SK-MEL-5 (cell line): ENCODE measurements at regions not wholly inside any gene's neighbourhood (a gene's known extent, or its start where the extent isn't known, plus 50 kb on each side); places are given as distances from the start of the nearest gene placed in this dataset.
"Not testable (repeated sequence)": the region's sequence is repeated elsewhere in the genome, so short reads cannot be mapped to it uniquely, and the experiment has no call there.

Source experiments
- DNase-seq: peaks from one replicate; pipeline ENCODE4 v3.0.0-alpha.2; 2016; ENCODE audit warnings: low read depth, low spot score
- in situ Hi-C: cut with HindIII; loops from 2 replicates; pipeline ENCODE4 v1.10.0; 2016; ENCODE audit warnings: low sequenced_read_pairs, high pct_unique_total_duplicates, low pct_unique_long_range_greater_than_20kb

GRCh38 chr2:128595763-128596395 lies 277.2 kb upstream of the HS6ST1 start:
- DNase-seq, result no peak
- in situ Hi-C loops, result no loop called here

- in situ Hi-C loops, result no loop called here
- no peak for DNase-seq
These were observed 277.9 kb upstream of the HS6ST1 start for GRCh38 chr2:128596396-128597120.

GRCh38 chr2:128597121-128597762 lies 278.6 kb upstream of the HS6ST1 start:
- DNase-seq, result no peak
- in situ Hi-C loops, result no loop called here

- DNase-seq, in situ Hi-C loops: not testable (repeated sequence)
These were observed 279.6 kb upstream of the HS6ST1 start for GRCh38 chr2:128598260-128598659.

GRCh38 chr2:128598862-128599441 lies 280.3 kb upstream of the HS6ST1 start:
- no peak for DNase-seq
- in situ Hi-C loops, result no loop called here

GRCh38 chr2:128599700-128600099 lies 281.0 kb upstream of the HS6ST1 start:
- in situ Hi-C loops, result no loop called here
- DNase-seq, result no peak

GRCh38 chr2:128600581-128601297 lies 282.1 kb upstream of the HS6ST1 start:
- no peak for DNase-seq
- in situ Hi-C loops, result no loop called here

GRCh38 chr2:128601298-128602037 lies 282.8 kb upstream of the HS6ST1 start:
- in situ Hi-C loops, result no loop called here
- DNase-seq, result no peak

- in situ Hi-C loops, result no loop called here
- DNase-seq, result no peak
These were observed 283.5 kb upstream of the HS6ST1 start for GRCh38 chr2:128602038-128602698.

- DNase-seq, result no peak
- in situ Hi-C loops, result no loop called here
These were observed 284.0 kb upstream of the HS6ST1 start for GRCh38 chr2:128602699-128603101.

- no peak for DNase-seq
- in situ Hi-C loops, result no loop called here
These were observed 284.8 kb upstream of the HS6ST1 start for GRCh38 chr2:128603411-128603924.

GRCh38 chr2:128604045-128604444 lies 285.4 kb upstream of the HS6ST1 start:
- in situ Hi-C loops, result no loop called here
- DNase-seq, result no peak

GRCh38 chr2:128604581-128604980 lies 285.9 kb upstream of the HS6ST1 start:
- in situ Hi-C loops, DNase-seq: not testable (repeated sequence)

- no peak for DNase-seq
- in situ Hi-C loops, result no loop called here
These were observed 286.8 kb upstream of the HS6ST1 start for GRCh38 chr2:128605421-128605820.

GRCh38 chr2:128605931-128606330 lies 287.3 kb upstream of the HS6ST1 start:
- DNase-seq, result no peak
- in situ Hi-C loops, result no loop called here

- in situ Hi-C loops, result no loop called here
- DNase-seq, result no peak
These were observed 288.2 kb upstream of the HS6ST1 start for GRCh38 chr2:128606837-128607236.

- in situ Hi-C loops, result no loop called here
- DNase-seq, result no peak
These were observed 288.8 kb upstream of the HS6ST1 start for GRCh38 chr2:128607440-128607839.
